ENCODE measurements at regions not wholly inside any gene's neighbourhood (a gene's known extent, or its start where the extent isn't known, plus 50 kb on each side); places are given as distances from the start of the nearest gene placed in this dataset.

DNA sequence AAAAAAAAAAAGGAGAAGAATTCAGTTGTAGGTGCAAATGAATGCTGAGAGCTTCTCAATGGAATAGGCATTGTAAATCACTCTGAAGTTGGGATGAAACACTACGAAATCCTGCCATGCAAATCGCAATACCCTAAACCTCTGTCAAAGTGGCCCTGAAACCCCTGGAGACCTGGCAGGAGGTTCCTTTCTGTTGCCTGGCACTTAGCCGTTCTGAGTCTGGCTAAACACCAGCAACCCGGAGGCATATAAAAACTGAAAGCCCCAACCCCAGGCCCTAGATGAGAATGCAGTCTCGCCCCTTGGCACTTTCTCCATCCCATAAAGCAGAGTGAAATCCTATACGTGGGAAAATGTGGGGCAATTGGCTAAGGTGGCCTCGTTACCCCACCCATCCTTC, 151.5 kb upstream of the PARP11 start:
- DNase-seq (ENCODE audit: low spot score) = no peak

DNA sequence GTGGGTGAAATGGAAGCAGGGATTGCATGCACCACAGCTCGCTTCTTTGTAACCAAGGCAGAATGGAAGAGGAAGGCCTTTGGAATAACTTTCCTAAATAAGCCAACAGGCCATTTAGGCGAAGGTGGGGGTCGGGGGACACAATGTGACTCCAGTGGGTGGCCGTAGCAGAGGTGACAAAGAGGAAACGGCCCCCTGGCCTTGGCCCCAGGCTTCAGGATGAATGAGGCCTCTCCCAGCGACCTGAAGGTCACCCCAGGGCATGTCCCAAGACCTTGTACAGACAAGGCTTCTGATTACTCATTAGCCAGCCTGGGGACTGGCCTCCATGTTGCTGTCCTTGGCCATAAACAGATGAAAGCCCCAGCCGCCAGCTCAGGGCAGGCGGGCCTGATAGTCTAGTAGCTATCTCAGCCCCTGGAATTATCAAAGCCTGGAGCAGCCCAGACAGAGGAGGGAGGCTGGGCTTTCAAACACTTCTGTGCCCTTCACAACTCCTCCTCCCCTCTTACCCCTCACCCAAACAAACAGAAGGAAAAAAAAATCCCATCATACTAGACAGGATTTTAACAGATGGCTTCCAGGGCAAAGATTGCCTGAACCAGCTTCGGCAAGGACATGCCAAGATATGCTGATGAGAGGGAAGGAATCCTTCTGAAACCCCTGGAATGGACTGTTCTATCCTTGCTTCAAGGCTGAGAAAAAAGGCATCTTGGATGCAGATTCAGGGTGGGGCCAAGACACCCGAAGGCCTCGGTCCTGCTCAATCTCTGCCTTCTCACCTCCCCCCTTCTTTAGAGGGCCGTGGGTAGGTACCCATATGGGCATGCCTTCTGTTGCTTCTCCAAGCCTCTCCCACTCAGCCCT, 142.3 kb upstream of the PARP11 start:
- DNase-seq (ENCODE audit: low spot score) = no peak

DNA sequence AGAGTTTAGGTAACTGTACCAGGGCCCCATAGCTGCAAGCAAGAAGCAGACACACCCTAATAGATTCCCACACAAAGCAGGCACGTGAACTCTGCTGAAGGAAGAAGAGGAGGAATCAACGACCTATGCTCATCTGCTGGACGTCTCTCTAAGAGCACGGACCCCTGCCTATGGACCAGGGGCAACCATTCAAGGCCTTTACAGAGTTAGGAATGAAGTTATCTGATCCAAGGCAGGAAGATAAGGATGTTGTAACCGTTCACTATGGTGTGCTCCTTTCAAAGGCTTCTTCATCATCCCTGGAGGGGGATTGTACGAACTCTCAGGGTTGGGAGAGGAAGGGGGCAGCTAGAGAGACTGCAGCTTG, 141.6 kb upstream of the PARP11 start:
- DNase-seq (ENCODE audit: low spot score) = no peak

DNA sequence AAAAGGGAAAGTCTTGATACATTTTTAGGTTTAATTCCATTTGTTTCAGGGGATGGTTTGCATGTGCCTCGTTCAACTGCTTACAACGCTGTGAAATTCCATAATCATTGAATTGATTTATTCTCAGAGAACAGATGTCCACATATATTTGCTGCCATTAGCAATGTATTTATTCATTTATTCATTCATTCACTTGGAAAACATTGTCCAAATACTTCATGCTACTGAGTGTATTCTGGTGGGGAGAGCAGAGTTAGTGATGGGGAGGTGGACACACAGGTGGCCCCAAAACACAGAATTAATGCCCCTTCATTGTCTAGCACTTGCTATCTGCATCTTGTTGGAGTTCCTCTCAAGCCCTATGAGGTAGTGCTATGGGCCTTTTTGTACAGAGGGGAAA, 141.2 kb upstream of the PARP11 start:
- DNase-seq (ENCODE audit: low spot score) = no peak

DNA sequence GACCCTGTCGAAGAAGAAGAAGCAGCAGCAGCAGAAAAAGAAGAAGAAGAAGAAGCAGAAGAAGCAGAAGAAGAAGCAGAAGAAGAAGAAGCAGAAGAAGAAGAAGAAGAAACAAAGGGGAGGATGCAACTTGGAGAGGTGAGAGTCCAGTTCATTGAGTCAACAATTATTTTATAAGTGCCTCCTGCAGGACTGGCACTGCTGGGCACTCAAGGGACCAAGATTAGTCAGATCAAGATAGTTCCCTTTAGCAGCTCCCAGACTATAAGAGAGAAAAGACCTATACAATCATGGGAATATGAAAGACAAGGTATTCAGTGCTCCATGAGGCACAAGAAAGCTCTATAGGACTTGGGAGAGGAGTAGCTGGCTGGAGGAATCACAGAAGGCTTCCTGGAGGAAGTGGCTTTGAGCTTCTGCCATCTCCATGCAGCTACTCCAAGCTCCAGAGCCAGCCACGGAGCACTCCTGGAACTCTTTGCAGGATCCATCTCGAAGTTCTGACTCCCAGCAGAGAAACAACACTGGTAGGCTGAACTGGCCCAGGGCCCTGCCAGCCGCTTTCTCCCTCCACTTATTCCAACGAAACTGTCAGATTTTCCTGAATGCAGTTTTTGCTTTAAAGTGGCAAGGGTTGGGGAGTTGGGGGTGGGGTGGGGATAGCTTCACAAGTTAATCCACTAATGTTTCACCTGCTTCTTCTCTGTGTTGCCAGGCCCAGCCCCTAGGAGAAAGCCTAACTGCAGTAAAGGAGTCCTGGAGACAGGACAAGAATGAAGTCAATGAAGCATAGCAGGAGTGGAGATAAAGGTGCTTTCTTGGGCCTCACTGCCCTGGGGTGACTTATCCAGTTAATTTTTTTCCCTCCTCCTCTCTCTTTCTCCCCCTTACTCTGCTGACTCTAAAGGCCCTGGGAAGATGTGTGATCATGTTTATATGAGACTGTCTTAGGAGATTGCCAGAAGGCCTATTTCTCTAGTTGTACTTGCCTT, 140.1 kb upstream of the PARP11 start:
- DNase-seq (ENCODE audit: low spot score) = no peak

DNA sequence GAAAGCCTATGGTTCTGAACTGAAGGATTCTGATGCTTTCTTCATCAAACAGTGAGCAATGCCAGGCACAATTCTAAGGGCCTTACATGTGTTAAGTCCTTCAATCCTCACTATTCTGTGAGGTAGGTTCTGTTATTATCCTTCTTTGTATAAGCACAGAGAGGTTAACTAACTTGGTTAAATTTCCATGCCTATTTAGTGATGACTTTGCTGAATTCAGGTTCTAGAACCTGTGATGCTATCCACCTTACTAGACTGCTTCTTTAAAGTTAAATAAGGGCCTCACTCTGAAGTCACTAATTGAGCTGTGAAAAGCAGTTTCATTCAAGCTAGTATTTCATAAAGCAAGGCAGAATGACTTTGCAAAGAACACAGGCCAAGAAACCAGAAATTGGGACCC, 138.9 kb upstream of the PARP11 start:
- DNase-seq (ENCODE audit: low spot score) = no peak

DNA sequence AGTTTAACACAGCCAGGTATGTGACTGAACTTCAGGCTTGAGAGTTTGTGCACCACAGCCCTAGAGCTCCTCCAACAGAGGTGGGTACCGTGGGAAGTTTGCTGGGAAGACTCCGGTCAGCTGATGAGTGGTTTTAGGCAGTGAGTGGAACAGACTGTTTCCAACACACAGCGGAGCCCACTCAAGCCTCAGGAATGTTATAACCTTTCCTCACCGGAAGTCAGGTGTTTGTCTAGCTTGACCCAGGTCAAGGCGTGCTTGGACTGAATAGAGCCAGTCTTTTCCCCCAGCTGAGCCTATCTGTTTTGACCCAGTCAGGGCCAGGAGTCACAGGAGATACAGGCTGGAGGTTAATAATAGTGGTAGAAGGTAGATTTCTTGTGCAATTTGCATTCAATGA, 138.4 kb upstream of the PARP11 start:
- no peak for DNase-seq (ENCODE audit: low spot score)

DNA sequence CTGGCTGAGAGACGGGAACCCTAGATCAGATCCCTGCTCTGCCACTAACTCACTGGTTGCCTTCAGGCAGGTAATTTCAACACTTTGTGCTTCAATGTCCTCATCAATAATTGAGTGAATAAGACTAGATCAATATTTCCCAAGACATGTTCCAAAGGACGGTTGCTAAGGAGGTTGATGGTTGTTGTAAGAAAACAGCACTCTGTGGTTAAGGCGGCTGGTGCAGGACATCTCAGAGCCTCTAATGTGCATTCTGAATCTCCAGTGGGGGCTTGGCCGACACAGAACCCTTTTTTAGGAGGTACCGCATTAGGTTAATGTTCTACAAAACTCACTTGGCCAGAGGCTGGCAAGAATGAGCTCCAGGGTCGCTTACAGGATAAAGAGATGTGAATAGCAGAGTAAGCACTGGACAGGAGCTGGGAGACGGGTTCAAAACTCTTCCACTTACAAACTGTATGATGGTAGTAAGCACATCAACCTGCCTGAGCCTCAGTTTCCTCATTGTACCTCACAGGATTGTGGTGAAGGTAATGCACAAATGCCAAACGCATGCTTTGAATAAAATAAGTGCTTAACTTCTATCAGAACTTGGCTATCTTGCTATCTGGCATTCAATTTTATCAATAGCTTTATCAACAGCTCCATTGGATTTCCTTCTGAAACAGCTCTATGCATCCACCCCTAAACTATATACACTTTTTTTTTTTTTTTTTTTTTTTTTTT, 136.9 kb upstream of the PARP11 start:
- DNase-seq (ENCODE audit: low spot score) = no peak

DNA sequence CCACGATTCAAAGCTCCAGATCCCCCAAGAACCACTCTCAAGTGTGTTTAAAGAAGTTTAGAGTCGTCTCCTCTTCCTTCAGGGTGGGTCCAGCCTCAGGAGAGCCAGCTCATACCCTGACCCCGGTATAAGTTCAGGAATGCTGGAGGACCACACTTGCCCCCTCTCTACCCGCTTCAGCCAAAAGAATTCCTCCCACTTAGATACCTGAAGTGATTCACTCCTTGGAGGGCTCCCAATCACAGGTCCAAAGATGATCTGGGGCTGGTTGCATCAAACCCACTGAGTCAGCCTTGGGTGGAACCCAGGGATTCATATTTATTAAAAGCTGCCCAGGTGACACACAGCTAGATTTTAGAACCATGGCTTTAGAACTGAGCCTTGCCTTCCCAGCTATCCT, 133.5 kb upstream of the PARP11 start:
- DNase-seq (ENCODE audit: low spot score) = no peak

DNA sequence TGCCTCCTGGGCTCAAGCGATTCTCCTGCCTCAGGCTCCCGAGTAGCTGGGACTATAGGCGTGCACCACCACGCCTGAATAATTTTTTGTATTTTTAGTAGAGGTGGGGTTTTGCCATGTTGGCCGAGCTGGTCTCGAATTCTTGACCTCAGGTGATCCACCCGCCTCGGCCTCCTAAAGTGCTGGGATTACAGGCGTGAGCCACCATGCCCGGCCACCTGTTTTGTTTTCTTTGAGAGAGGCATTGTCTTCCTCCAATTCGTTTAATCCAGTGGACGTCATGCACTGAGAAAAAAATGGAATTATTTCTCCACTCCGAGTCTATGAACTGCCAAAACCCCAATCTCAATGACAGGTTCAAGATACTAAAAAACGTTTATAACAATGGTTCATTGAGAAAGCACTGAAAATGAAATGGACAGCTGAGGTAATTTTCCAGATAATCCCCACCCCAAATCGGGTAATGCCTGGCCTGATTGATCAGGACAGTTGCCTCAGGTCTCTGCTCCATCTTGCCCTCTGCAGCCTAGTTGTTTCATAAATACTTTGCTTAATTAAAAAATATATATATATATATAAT, 132.7 kb upstream of the PARP11 start:
- no peak for DNase-seq (ENCODE audit: low spot score)

DNA sequence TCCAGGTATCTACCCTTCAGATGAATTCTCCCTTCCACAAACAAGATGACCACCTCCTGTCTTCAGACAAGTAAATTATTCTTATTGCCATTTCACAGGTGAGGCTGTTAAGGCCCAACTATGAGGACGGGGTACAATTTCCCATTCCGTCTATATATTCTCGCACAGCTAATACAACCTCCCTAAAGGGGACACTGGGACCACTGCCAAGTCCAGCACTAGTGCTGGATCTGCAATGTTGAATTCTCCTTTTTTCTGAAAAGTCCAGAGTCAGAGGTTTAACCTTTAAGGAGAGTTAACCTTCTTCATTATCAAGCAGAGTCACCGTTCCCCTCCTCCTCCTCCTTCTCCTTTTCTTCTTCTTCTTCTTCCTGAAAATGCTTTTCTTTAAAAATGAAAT, 130.4 kb upstream of the PARP11 start:
- DNase-seq (ENCODE audit: low spot score) = no peak

DNA sequence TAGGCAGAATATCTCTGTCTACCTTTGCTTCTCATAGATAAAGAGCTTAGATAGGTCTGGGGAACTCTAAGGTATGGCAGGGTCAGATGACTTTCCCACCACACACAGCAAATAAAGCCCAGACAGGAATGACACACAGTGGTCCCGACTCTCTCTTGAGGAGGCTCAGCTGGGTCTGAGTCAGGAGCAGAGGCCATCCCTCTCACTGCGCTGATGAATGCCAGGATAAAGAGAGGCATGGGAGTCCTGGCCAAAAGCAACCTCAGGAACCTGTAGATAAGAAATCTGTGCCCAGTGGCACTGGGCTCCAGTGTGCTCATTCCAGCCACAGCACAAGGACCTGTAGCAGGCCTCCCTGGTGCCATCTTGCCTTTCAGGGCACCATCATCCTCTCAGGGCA, 129.4 kb upstream of the PARP11 start:
- no peak for DNase-seq (ENCODE audit: low spot score)

DNA sequence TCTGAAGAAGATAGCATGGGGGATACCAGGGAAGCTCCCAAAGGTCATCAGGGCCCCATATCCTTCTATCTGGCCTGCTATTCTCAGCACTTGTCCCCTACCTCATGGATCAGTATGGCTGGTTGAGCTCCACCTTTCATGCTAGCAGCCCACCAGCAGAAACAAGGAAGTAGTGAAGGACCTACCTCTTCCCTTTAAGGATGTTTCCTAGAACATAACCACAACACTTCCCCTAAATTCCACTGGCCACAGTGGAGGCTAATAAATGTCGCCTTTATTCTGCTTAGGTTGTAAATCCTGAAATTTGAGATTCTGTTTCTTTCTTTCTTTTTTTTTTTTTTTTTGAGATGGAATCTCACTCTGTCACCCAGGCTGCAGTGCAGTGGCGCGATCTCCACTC, 128.6 kb upstream of the PARP11 start:
- no peak for DNase-seq (ENCODE audit: low spot score)

DNA sequence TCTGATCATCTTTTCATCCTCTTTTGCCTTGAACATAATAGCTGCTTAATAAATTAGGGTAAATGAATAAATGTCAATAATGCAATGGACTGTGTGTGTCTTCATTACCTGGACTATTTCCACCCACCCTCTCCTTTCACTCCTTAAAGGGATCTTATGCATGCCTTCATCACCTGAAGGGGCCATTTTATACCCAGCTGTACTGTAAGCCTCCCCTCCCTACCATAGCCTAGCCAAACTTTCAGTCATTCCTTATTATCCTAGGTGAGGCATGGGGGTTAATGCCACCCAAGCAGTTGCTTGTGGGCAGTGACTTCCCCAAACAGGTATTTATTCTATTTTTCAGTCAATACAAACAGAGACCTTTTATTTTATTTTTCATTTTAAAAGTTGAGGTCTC, 127.8 kb upstream of the PARP11 start:
- no peak for DNase-seq (ENCODE audit: low spot score)

DNA sequence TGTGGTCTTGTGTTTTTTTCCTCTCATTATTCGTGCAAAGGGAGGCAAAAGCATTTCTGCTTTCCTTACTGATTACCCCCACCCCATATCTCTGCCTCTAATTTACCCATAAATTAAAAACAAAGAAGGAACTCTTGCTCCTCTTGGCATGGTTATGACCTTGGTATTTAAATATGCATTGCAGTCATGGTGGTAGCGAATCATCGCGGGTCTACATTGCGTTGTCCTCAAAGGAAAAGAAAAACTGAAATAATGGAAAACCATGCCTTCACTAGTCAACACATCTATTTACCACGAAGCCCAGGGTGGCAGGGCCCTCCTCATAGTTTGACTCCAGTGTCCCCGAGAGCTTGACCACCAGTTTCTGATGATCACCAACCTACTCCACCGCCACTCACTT, 126.7 kb upstream of the PARP11 start:
- DNase-seq (ENCODE audit: low spot score) = no peak

DNA sequence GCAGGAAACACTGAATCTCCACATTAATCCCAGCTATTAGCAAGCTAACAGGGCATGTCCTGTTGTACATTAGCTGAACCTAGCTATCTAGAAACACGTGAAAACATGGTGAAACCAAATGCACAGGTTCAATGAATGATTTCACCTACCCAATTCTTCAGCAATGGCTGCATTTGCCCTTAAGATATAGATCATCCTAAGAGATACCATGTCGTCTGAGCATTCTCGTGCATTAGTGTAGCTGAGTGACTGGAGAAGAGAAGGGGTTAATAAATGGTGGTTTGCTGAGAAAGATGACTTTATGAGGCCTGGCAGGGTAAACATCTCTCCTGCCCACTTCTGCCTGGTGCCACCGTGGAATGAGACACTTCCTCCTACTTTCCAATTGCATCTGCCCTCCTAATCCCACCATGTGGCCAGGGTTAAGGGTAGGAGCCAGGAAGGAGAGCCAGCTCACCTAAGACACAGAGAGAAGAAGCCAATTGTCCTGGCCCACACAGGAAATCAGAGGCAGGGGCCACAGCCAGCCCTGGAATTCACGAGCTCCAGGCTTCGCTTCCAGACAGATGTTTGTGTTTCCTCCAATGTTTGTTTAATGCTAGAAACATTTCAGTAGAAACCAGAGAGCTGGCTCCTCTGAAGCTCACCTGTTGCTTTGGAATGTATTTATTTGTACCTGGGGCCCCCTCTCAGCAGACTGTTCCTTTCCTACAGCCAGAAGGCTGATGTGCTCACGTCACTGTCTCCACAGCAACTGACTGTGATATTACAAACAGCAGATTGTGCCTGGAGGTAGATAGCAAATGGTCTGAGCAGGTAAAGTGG, 126.0 kb upstream of the PARP11 start:
- no peak for DNase-seq (ENCODE audit: low spot score)

DNA sequence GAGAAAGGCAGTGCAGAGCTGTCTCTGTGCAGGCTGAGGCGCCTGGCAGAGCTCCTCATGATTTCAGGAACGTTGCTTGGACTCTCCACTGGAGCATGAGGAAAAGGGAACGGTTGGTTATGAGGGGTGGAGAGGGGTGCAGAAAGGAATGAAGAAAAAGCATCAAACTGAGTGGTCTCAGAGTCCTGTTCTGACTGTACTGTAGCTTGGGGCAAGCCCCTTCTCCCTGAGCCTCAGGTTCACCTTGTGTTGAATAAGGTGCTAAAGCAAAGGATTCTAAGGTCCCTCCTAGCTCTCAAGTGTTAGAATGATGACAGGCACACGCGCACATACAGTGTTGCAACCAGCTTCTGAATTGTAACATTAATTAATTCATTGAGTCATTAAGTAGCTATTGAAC, 125.2 kb upstream of the PARP11 start:
- DNase-seq (ENCODE audit: low spot score) = no peak

DNA sequence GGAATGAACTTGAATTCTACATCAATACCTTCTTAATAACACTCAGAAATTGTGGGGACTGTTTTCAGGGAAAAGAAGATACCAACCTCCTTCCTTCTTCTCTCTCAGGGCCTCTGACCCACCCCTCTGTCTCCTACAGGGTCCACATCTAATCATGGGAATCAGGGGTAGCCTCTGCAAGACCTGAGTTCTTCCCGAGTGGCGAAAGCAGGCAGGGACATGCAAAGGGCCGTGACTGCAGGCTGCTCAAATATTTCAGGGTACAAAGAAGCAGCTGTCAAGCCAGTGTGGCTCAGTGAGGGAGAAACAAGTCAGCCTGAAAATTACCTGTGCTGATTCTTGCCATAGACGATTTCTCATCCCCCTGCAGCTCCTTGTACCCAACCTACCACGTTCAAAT, 123.1 kb upstream of the PARP11 start:
- DNase-seq (ENCODE audit: low spot score) = no peak

DNA sequence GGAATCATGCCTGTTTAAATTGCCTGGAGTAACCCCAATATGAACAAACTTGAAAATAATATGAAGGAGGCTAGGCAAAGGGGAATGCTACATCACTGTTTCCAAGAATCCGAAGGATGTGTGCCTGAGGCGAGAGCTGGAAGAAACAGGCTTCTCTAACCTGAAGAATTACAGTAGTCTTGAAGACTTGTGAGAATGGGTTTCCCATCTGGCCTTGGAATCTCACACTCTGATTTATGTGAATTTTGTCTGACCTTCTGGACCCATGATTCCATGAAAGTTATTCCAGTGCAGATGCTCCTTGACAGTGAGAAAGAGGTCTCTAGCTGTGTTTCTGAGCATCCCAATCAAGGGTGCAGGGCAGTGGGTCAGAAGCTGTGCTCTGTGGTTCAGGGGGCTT, 122.1 kb upstream of the PARP11 start:
- DNase-seq (ENCODE audit: low spot score) = no peak

DNA sequence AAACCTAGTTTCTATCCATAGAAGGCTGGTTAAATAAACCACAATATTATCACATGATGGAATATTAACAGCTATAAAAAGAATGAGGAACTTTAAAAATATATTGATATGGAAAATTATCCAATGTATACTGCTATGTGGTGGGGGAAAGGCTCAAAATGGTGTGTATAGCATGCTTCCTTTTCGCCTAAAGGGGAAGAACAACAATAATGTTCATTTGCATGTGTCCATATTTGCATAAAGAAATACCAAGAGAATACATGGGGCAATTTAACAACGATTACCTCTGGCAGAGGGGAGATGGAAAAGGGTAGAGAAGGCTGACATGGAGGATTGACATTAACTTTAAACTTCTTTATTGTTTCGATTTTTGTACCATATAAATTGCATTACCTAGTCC, 121.3 kb upstream of the PARP11 start:
- no peak for DNase-seq (ENCODE audit: low spot score)

DNA sequence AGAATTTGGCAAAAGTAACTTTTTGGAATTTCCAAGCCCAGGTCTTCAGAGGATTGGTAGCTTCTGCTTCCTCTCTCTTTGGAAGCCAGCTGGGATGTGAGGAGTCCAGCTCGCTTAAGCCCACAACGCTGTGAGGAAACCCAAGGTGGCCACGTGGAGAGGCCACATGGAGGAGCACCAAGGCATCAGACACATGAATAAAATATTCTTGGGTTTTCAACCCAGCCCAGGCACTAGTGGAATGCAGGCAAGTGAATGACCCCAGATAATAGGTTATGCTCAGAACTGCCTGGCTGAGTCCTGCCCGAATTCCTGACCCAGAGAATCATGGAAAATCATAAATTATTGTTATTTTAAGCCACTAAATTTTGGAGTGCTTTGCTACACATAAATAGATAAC, 119.7 kb upstream of the PARP11 start:
- DNase-seq (ENCODE audit: low spot score) = no peak
